ENCODE measurements at regions not wholly inside any gene's neighbourhood (a gene's known extent, or its start where the extent isn't known, plus 50 kb on each side); places are given as distances from the start of the nearest gene placed in this dataset.

DNA sequence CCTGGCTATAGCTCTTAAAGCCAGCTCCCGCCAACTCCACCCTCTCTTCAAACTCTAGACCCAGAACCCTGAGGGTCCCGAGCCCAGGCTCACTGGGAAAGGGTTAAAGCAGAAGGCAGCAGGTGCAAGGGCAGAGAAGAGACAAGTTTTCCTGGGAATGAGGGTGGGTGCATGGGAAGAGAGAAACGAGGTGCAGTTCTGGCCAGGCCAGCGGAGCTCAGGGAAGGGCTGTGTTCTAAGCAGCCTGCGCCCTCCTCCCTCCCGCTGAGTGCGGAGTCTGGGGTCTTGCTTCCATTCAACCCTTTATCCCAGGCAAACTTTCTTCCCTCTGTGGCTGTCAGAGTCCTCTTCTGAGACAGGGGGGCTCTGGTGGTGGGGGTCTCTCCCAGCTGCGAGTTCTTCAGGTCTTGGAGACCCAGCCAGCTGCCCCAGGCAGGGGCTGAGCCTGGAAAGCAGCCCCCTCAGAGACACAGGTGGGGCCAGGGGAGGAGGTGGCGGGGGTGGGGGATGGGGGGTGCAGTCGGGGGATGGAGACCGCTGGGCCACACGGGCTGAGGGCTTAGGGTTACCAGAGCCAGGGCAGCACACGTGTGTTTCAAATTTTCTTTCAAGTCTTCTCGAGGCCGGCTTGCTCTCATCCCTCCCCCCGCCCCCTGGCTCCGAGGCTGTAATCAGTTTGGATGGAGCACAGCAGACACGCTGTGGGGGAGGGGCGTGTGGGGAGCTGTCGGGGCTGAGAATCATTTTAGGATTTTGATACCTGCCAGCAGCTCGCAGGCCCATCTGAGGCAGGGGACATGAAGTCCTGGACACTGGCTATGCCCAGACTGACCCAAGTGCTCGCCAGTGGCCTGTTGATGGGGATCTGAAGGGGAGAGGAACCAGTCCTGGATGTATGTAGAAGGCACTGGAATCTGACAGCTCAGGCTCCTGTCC is 169.6 kb upstream of the SMIM23 start:
- H3K27me3 Mint-ChIP-seq (ENCODE audit: low read depth) = peaks cover 38% of the 10 kb centered on the region
- H3K36me3 Mint-ChIP-seq (ENCODE audit: low read depth) = peaks cover 2% of the 10 kb centered on the region
- TF ChIP-seq, protein P1, sequence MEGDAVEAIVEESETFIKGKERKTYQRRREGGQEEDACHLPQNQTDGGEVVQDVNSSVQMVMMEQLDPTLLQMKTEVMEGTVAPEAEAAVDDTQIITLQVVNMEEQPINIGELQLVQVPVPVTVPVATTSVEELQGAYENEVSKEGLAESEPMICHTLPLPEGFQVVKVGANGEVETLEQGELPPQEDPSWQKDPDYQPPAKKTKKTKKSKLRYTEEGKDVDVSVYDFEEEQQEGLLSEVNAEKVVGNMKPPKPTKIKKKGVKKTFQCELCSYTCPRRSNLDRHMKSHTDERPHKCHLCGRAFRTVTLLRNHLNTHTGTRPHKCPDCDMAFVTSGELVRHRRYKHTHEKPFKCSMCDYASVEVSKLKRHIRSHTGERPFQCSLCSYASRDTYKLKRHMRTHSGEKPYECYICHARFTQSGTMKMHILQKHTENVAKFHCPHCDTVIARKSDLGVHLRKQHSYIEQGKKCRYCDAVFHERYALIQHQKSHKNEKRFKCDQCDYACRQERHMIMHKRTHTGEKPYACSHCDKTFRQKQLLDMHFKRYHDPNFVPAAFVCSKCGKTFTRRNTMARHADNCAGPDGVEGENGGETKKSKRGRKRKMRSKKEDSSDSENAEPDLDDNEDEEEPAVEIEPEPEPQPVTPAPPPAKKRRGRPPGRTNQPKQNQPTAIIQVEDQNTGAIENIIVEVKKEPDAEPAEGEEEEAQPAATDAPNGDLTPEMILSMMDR (IDR thresholded peaks at IDR 0.05) = no peak
- no peak overlapping the region for H3K27ac Mint-ChIP-seq (ENCODE audit: unreplicated experiment)
- H3K4me3 Mint-ChIP-seq (ENCODE audit: unreplicated experiment) = no peak overlapping the region
- peaks cover 5% of the 10 kb centered on the region for H3K4me1 Mint-ChIP-seq (ENCODE audit: low read depth)
- DNase-seq (ENCODE audit: low spot score) = no peak
- H3K9me3 Mint-ChIP-seq (ENCODE audit: low read depth) = peaks cover 4% of the 10 kb centered on the region

DNA sequence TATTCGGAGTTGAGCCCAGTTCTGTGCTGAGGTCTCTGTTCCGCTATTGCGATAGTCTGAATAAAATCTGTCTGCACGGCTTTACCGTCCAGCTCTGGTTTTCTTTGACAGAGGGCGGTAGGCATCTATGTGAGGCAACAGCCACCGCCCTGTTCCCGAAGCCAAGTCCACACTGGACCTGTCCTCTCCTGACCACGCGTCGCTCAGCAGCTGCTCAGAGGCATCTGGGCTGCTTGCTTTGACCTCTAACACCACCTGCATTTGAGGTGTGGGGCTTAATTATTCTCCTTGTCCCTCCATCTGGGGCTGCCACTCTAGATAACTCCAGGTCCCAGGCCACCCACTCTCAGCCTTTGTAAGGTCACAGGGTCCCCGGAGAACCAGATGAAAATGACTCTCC is 168.4 kb upstream of the SMIM23 start:
- H3K27me3 Mint-ChIP-seq (ENCODE audit: low read depth) = peaks cover 28% of the 10 kb centered on the region
- H3K4me3 Mint-ChIP-seq (ENCODE audit: unreplicated experiment) = no peak overlapping the region

DNA sequence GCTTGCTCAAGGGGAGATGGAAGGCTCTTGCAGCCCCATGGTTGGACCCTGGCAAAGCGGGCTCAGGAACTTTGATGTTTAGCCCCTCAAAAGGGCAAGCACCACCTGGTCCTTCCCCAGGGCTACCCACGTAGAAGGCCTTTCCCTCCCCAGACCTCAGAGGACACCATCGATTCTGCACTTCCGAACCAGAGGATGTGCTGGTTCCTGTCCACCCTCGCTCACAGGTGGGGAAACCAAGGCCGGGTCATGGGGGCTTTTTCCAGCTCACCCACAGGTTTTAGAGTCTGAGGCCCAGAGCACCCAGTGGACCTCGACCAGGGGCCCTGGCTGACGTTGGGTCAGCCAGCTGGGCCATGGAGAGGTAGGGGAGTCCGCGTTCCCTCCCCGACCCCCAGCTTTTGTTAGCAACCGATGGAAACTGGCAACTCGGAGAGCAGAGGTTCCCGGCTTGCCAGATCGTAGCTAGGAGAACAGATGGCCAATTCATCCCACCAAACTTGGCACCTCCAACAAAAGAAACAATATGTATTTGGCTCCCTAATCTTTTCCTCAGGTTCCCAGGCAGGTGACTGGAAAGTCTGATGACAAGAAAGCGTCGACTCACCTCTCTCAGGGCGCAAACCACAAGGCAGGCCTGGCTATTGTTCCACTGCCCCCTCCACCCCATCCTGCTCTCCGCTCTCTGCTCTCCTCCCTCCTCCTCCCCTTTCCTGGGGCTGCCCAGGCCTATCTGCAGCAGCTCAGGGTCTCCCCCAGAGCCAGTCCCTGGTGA is 167.6 kb upstream of the SMIM23 start:
- Mint-ChIP-seq H3K4me3 (ENCODE audit: unreplicated experiment) (no peak overlapping the region), H3K9me3 (ENCODE audit: low read depth) (peaks cover 4% of the 10 kb centered on the region), H3K27me3 (ENCODE audit: low read depth) (peaks cover 23% of the 10 kb centered on the region), H3K4me1 (ENCODE audit: low read depth) (peaks cover 5% of the 10 kb centered on the region), H3K27ac (ENCODE audit: unreplicated experiment) (no peak overlapping the region), H3K36me3 (ENCODE audit: low read depth) (peaks cover 2% of the 10 kb centered on the region)
- DNase-seq (ENCODE audit: low spot score) = no peak
- TF ChIP-seq, protein P1 (IDR thresholded peaks at IDR 0.05) = no peak

More for the DNA sequence above, 168.4 kb upstream of the SMIM23 start:
- Mint-ChIP-seq H3K4me1 (ENCODE audit: low read depth) (peaks cover 5% of the 10 kb centered on the region), H3K27ac (ENCODE audit: unreplicated experiment) (no peak overlapping the region), H3K36me3 (ENCODE audit: low read depth) (peaks cover 2% of the 10 kb centered on the region), H3K9me3 (ENCODE audit: low read depth) (peaks cover 4% of the 10 kb centered on the region)
- DNase-seq (ENCODE audit: low spot score) = no peak
- TF ChIP-seq, protein P1 (IDR thresholded peaks at IDR 0.05) = no peak

DNA sequence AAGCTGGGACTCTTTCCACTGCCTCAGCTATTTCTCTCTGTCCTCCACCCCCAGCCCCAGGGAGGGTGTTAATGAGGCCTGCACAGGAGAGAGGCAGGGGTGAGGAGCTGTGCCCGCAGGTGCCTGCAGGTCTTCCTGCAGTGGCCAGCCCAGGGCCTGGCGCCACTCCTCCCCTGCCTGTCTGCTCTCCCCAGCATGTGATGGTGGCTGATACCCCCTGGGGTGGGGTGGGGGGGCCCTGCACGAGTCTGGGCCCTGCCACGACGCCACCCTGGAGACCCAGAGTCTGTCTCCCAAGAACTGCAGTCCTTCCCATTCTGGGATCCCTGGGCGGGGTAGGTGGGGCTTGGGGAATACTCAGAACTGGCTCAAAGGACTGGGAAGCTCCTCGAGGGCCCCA is 166.4 kb upstream of the SMIM23 start:
- Mint-ChIP-seq H3K9me3 (ENCODE audit: low read depth) (no peaks in the 10 kb centered on the region), H3K4me3 (ENCODE audit: unreplicated experiment) (no peak overlapping the region), H3K27ac (ENCODE audit: unreplicated experiment) (no peak overlapping the region), H3K36me3 (ENCODE audit: low read depth) (peaks cover 2% of the 10 kb centered on the region), H3K27me3 (ENCODE audit: low read depth) (peaks cover 25% of the 10 kb centered on the region), H3K4me1 (ENCODE audit: low read depth) (peaks cover 5% of the 10 kb centered on the region)
- TF ChIP-seq, protein P1 (IDR thresholded peaks at IDR 0.05) = no peak
- DNase-seq (ENCODE audit: low spot score) = no peak

DNA sequence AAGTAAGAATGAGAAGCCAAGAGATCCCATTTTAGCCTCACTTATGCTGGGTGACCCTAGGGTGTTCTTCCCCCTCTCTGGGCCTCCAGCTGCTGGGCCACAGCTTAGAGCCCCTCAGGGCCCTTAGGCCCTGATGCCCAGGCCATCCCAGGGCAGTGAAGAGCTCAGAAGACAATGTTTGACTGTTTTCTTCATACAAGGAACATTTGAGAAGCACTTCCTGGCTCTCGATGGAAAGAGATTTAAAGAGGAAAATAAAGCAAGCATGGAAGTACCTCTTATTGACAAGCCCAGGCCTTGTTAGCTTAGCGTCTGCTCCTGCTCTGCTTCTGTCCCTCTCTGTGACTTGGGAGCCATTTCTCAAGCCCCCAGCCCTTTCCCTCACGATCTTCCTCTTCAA is 165.9 kb upstream of the SMIM23 start:
- TF ChIP-seq, protein P1 (IDR thresholded peaks at IDR 0.05) = no peak
- H3K27me3 Mint-ChIP-seq (ENCODE audit: low read depth) = peaks cover 30% of the 10 kb centered on the region
- H3K4me3 Mint-ChIP-seq (ENCODE audit: unreplicated experiment) = no peak overlapping the region
- no peak for DNase-seq (ENCODE audit: low spot score)
- H3K9me3 Mint-ChIP-seq (ENCODE audit: low read depth) = no peaks in the 10 kb centered on the region
- no peak overlapping the region for H3K27ac Mint-ChIP-seq (ENCODE audit: unreplicated experiment)
- peaks cover 2% of the 10 kb centered on the region for H3K36me3 Mint-ChIP-seq (ENCODE audit: low read depth)
- peaks cover 5% of the 10 kb centered on the region for H3K4me1 Mint-ChIP-seq (ENCODE audit: low read depth)
